Right lobe of liver (tissue), 6 donors: ENCODE measurements at regions not wholly inside any gene's neighbourhood (a gene's known extent, or its start where the extent isn't known, plus 50 kb on each side); places are given as distances from the start of the nearest gene placed in this dataset.
"Not testable (repeated sequence)": the region's sequence is repeated elsewhere in the genome, so short reads cannot be mapped to it uniquely, and the experiment has no call there.

ENCODE experiments used
- ATAC-seq, 4 donors: fragments of 200-7000 bp; cut with Tn5 transposase; one replicate each; pipeline ENCODE4 v1.9.1; 2020; ENCODE audit warnings: mild to moderate bottlenecking in 4 of 4, moderate library complexity in 4 of 4
- DNase-seq, 3 donors: peaks; one replicate each; pipeline ENCODE4 v3.0.0-alpha.2; 2020
- H3K27ac ChIP-seq, 3 donors: fragments of 200-600 bp; one replicate each; pipeline ENCODE4 v1.8.0; 2022
- H3K27me3 ChIP-seq, 2 donors: fragments of 200-600 bp; one replicate each; pipeline ENCODE4 v1.8.0; 2022
- H3K36me3 ChIP-seq, 4 donors: fragments of 200-600 bp; sonication (generic) in 1 of 4; one replicate each; pipeline versions ENCODE4 v1.5.1 to v1.8.0; 2017 to 2022; ENCODE audit warnings: control low read depth in 1 of 4
- H3K4me1 ChIP-seq, 4 donors: fragments of 200-600 bp; sonication (generic) in 1 of 4; one replicate each; pipeline versions ENCODE4 v1.5.1 to v1.8.0; 2017 to 2022; ENCODE audit warnings: control low read depth in 1 of 4
- H3K4me3 ChIP-seq, 3 donors: fragments of 200-600 bp; one replicate each; pipeline ENCODE4 v1.8.0; 2022
- H3K9me3 ChIP-seq, 4 donors: fragments of 200-600 bp; sonication (generic) in 1 of 4; one replicate each; pipeline versions ENCODE4 v1.5.1 to v1.8.0; 2017 to 2022; ENCODE audit warnings: control low read depth in 1 of 4
- POLR2A ChIP-seq: fragments of 450-650 bp; IDR thresholded peaks from one replicate; pipeline ENCODE4 v1.6.1; 2017; ENCODE audit warnings: antibody characterized with exemption, mild to moderate bottlenecking
- WGBS: methylation state at CpG from one replicate; pipeline ENCODE4 v1.1.6; 2018; ENCODE audit warnings: low coverage, low lambda C conversion rate; ENCODE audit not compliant: insufficient coverage; ENCODE audit errors: missing lambda C conversion rate; 5-methylcytosine and 5-hydroxymethylcytosine counted together
- intact Hi-C, 2 donors: fragments of 100-400 bp; cut with DNase I; formaldehyde crosslinking; loops; one replicate each; pipeline versions ENCODE4 v1.11.2 to v1.14.1; 2022
- TF ChIP-seq, protein P1 (sequence below), 4 donors: fragments of 200-600 bp in 3 of 4; fragments of 450-650 bp in 1 of 4; IDR thresholded peaks; one replicate each; pipeline versions ENCODE4 v1.5.1 to v1.8.0; 2016 to 2022; ENCODE audit warnings: antibody characterized with exemption in 4 of 4, mild to moderate bottlenecking in 2 of 4
- donor health status: DM: no; HTN: yes; CAD: no.
- donor health status: DM: no; HTN: no; CAD: no.
- donor health status: DM: no; HTN: no; CAD: no.
- donor health status: DM: no; HTN: yes; CAD: no.
- donor health status: DM: no; HTN: yes; CAD: no.

DNA sequence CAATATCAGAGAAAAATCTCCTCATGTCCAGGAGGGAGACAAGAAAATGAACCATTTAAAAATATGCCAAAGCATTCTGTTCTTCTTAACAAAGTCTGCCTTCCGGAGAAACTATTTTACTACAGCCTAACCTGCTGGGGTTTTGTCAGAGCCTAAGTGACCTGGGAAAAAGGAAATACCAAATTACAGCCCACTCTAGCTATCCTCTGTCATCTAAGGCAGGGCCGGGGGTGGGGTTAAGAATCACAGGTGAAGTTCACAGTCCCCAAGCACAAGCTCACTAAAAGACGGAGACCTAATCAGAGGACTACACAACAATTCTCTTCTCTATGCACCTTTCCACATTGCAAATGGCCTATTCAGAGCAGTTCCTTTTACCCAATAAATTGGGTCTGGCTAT is 116.6 kb downstream of the TRIM42 start:
- no peak overlapping the region for H3K27ac ChIP-seq
- H3K4me1 ChIP-seq: no peaks in the 10 kb centered on the region
- 32% methylated on average over 3 of the region's 3 CpGs for WGBS
- H3K4me3 ChIP-seq: no peak overlapping the region
- intact Hi-C loops: no loop called here
- DNase-seq (no peak), ATAC-seq (no peak)
- H3K36me3 ChIP-seq: no peaks in the 10 kb centered on the region
- no peaks in the 10 kb centered on the region for H3K27me3 ChIP-seq
- peaks cover 0 to 7% (median 0%) of the 10 kb centered on the region in 4 donors for H3K9me3 ChIP-seq
- TF ChIP-seq, protein P1, sequence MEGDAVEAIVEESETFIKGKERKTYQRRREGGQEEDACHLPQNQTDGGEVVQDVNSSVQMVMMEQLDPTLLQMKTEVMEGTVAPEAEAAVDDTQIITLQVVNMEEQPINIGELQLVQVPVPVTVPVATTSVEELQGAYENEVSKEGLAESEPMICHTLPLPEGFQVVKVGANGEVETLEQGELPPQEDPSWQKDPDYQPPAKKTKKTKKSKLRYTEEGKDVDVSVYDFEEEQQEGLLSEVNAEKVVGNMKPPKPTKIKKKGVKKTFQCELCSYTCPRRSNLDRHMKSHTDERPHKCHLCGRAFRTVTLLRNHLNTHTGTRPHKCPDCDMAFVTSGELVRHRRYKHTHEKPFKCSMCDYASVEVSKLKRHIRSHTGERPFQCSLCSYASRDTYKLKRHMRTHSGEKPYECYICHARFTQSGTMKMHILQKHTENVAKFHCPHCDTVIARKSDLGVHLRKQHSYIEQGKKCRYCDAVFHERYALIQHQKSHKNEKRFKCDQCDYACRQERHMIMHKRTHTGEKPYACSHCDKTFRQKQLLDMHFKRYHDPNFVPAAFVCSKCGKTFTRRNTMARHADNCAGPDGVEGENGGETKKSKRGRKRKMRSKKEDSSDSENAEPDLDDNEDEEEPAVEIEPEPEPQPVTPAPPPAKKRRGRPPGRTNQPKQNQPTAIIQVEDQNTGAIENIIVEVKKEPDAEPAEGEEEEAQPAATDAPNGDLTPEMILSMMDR (IDR thresholded peaks at IDR 0.05): no peak
- no peak for TF ChIP-seq POLR2A

DNA sequence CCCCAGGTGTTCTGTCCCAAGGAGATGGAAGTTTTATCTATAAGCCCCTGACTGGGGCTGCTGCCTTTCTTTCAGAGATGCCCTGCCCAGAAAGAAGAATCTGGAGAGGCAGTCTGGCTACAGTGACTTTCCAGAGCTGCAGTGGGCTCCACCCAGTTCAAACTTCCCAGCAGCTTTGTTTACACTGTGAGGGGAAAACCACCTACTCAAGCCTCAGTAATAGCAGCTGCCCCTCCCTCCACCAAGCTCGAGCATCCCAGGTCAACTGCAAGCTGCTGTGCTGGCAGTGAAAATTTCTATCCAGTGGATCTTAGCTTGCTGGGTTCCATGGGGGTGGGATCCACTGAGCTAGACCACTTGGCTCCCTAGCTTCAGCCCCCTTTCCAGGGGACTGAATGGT is 125.0 kb downstream of the TRIM42 start:
- H3K9me3 ChIP-seq, H3K27ac ChIP-seq, H3K4me1 ChIP-seq, intact Hi-C loops, H3K4me3 ChIP-seq, H3K36me3 ChIP-seq, ATAC-seq, DNase-seq, H3K27me3 ChIP-seq: not testable (repeated sequence)
- 14% methylated on average over 1 of the region's 1 CpG for WGBS

DNA sequence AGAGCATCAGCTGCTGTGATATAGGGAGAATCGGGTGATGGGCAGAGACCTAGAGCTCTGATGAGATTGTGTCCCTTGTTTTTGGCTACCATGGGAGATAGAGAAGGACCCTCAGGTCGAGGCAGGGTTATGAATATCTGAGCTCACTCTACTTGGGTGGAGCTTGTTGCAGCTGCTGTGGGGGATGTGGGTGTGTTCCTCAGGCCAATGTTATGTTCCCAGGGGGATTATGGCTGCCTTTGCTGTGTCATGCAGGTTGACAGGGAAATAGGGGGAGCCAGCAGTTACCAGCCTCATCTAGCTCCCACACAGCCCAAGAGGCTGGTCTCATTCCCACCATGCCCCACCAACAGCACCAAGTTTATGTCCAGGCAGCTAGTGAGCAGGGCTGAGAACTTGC is 131.5 kb downstream of the TRIM42 start:
- H3K4me3 ChIP-seq: no peak overlapping the region
- no peaks in the 10 kb centered on the region for H3K27me3 ChIP-seq
- TF ChIP-seq, protein P1 (IDR thresholded peaks at IDR 0.05): no peak
- no peak for TF ChIP-seq POLR2A
- peaks cover 0 to under 1% (median 0%) of the 10 kb centered on the region in 4 donors for H3K9me3 ChIP-seq
- ATAC-seq: no peak
- 54% methylated on average over 2 of the region's 2 CpGs for WGBS
- DNase-seq: no peak
- H3K27ac ChIP-seq: no peak overlapping the region
- no peaks in the 10 kb centered on the region for H3K4me1 ChIP-seq
- H3K36me3 ChIP-seq: no peaks in the 10 kb centered on the region
- intact Hi-C loops: no loop called here

DNA sequence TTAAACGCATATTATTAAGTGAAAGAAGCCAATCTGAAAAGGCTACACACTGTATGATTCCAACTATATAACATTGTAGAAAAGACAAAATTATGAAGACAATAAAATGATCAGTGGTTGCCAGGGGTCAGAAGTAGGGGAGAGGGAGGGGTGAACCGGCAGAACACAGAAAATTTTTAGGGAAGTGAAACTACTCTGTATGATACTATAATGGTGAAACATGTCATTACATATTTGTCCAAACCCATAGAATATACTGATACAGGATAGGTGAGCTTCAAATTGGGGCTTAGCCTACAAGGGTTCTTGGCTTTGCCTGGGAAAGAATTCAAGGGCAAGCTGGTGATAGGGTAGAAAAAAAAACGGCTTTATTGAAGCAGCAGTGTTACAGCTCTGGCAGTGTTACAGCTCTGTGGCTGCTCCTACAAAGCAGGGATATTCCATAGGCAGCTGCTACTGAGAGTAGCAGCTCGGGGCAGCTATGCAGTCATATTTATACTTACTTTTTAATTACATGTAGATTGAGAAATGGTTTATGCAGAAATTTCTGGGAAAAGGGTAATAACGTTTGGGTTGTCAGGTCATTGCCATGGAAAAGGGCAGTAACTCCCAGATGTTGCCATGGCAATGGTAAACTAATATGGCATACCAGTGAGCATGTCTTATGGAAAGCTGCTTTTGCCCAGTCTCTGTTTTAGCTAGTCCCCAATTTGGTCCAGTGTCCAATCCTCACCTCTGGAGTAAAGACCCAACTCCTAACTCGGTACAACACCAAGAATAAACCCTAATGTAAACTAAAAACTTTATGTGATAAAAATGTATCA is 125.1 kb upstream of the SLC25A36 start:
- intact Hi-C loops: no loop called here
- no peaks in the 10 kb centered on the region for H3K4me1 ChIP-seq
- H3K27me3 ChIP-seq: no peaks in the 10 kb centered on the region
- ATAC-seq (no peak), DNase-seq (no peak)
- H3K9me3 ChIP-seq: peaks cover 0 to 4% (median 0%) of the 10 kb centered on the region in 4 donors
- H3K36me3 ChIP-seq: no peaks in the 10 kb centered on the region
- WGBS: 37% methylated on average over 5 of the region's 6 CpGs
- H3K27ac ChIP-seq: no peak overlapping the region
- H3K4me3 ChIP-seq: no peak overlapping the region
- no peak for TF ChIP-seq POLR2A
- TF ChIP-seq, protein P1 (IDR thresholded peaks at IDR 0.05): no peak

DNA sequence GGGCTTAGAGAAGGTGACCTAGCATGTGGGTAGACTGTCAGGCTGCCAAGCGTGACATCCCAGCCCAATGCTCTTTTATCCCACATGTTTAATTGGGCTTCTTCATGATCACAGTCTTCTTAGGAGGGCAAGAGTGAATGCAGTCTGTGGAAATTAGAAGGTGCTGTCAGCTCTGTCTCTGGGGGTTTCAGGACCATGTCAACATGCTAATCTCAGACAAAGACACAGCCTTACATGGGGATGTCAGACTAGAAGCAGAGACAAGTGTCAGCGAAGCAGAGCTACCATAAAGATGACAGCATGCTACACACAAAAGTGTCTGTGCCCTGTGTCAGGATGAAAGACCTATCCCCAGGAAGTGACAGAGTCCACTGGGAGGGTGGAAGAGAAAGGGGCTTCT is 120.1 kb upstream of the SLC25A36 start:
- H3K27ac ChIP-seq: no peak overlapping the region
- DNase-seq (no peak), ATAC-seq (no peak)
- intact Hi-C loops: no loop called here
- no peaks in the 10 kb centered on the region for H3K9me3 ChIP-seq
- WGBS: 71% methylated on average over 2 of the region's 2 CpGs
- no peak for TF ChIP-seq POLR2A
- TF ChIP-seq, protein P1 (IDR thresholded peaks at IDR 0.05): no peak
- no peak overlapping the region for H3K4me3 ChIP-seq
- H3K36me3 ChIP-seq: no peaks in the 10 kb centered on the region
- no peaks in the 10 kb centered on the region for H3K27me3 ChIP-seq
- H3K4me1 ChIP-seq: no peaks in the 10 kb centered on the region
